GM23338 (cell line): ENCODE measurements at regions not wholly inside any gene's neighbourhood (a gene's known extent, or its start where the extent isn't known, plus 50 kb on each side); places are given as distances from the start of the nearest gene placed in this dataset.

Experiments
- ATAC-seq: fragments of 200-7000 bp; cut with Tn5 transposase; 3 replicates; pipeline ENCODE4 v1.9.1; 2020
- DNase-seq: peaks from one replicate; pipeline ENCODE4 v3.0.0-alpha.2; 2015; ENCODE audit warnings: low spot score
- H2AFZ ChIP-seq: fragments of 200-600 bp; sonication (generic); 2 replicates; pipeline ENCODE4 v1.8.0; 2016; ENCODE audit warnings: antibody characterized with exemption, mild to moderate bottlenecking, moderate library complexity
- H3F3A ChIP-seq: fragments of 200-600 bp; sonication (generic); replicated peaks from 2 replicates; pipeline ENCODE4 v1.8.0; 2017; ENCODE audit warnings: antibody characterized with exemption, mixed run types, low read depth
- H3K27ac ChIP-seq: fragments of 200-600 bp; sonication (generic); 2 replicates; pipeline ENCODE4 v1.6.1; 2016; ENCODE audit warnings: low read depth
- H3K27me3 ChIP-seq: fragments of 200-600 bp; sonication (generic); 2 replicates; pipeline ENCODE4 v1.8.0; 2016; ENCODE audit warnings: mild to moderate bottlenecking, mixed run types, moderate library complexity; ENCODE audit not compliant: insufficient read depth
- H3K36me3 ChIP-seq: fragments of 200-600 bp; sonication (generic); 2 replicates; pipeline ENCODE4 v1.8.0; 2016; ENCODE audit warnings: mild to moderate bottlenecking; ENCODE audit not compliant: insufficient read depth
- H3K4me1 ChIP-seq: fragments of 200-600 bp; sonication (generic); 2 replicates; pipeline ENCODE4 v1.8.0; 2016; ENCODE audit warnings: mild to moderate bottlenecking, moderate library complexity; ENCODE audit not compliant: insufficient read depth
- H3K4me2 ChIP-seq: fragments of 200-600 bp; sonication (generic); 2 replicates; pipeline ENCODE4 v1.7.1; 2017; ENCODE audit warnings: mixed run types
- H3K4me3 ChIP-seq: fragments of 200-600 bp; sonication (generic); 2 replicates; pipeline ENCODE4 v1.6.1; 2016; ENCODE audit warnings: mixed run types
- H3K79me2 ChIP-seq: fragments of 200-600 bp; sonication (generic); replicated peaks from 2 replicates; pipeline ENCODE4 v1.8.0; 2017; ENCODE audit warnings: mild to moderate bottlenecking; ENCODE audit not compliant: insufficient read depth
- H3K9me2 ChIP-seq: fragments of 200-600 bp; sonication (generic); 2 replicates; pipeline ENCODE4 v1.8.0; 2017; ENCODE audit not compliant: insufficient read depth
- H4K20me1 ChIP-seq: fragments of 200-600 bp; sonication (generic); replicated peaks from 2 replicates; pipeline ENCODE4 v1.8.0; 2017; ENCODE audit warnings: mild to moderate bottlenecking; ENCODE audit not compliant: insufficient read depth
- H3K27ac Mint-ChIP-seq: 2 replicates; pipeline ENCODE4 v1.8.0; 2020; ENCODE audit warnings: inconsistent platforms, mild to moderate bottlenecking, moderate library complexity, mixed read lengths
- H3K27me3 Mint-ChIP-seq: 3 replicates; pipeline ENCODE4 v1.8.0; 2022; ENCODE audit warnings: low read depth, mild to moderate bottlenecking, moderate library complexity, mixed read lengths, inconsistent platforms; ENCODE audit not compliant: insufficient read depth, poor library complexity
- H3K36me3 Mint-ChIP-seq: 3 replicates; pipeline ENCODE4 v1.8.0; 2021; ENCODE audit warnings: low read depth, mild to moderate bottlenecking, inconsistent platforms, moderate library complexity, mixed read lengths
- H3K4me1 Mint-ChIP-seq: 3 replicates; pipeline ENCODE4 v1.8.0; 2020; ENCODE audit warnings: mild to moderate bottlenecking, inconsistent platforms, mixed read lengths
- H3K4me3 Mint-ChIP-seq: 3 replicates; pipeline ENCODE4 v1.8.0; 2021; ENCODE audit warnings: moderate library complexity, mild to moderate bottlenecking, inconsistent platforms, mixed read lengths
- H3K9me3 Mint-ChIP-seq: 3 replicates; pipeline ENCODE4 v1.8.0; 2020; ENCODE audit warnings: moderate library complexity, mild to moderate bottlenecking, inconsistent platforms, mixed read lengths
- CREB1 ChIP-seq: fragments of 250-450 bp; sonication (Bioruptor Pico); IDR thresholded peaks from 2 replicates; pipeline ENCODE4 v1.5.0; 2020; ENCODE audit warnings: low read depth, mild to moderate bottlenecking, moderate library complexity
- ETS1 ChIP-seq: IDR thresholded peaks from 2 replicates; pipeline ENCODE4 v1.6.1; 2016; ENCODE audit warnings: antibody characterized with exemption
- EZH2 ChIP-seq: fragments of 200-600 bp; sonication (generic); IDR thresholded peaks from one replicate; pipeline ENCODE4 v1.8.0; 2017; ENCODE audit warnings: antibody characterized with exemption, mild to moderate bottlenecking, low read depth; ENCODE audit not compliant: unreplicated experiment
- EZH2phosphoT487 ChIP-seq: fragments of 200-600 bp; sonication (generic); IDR thresholded peaks from one replicate; pipeline ENCODE4 v1.8.1; 2018; ENCODE audit warnings: antibody characterized with exemption; ENCODE audit not compliant: unreplicated experiment
- NANOG ChIP-seq: IDR thresholded peaks from 2 replicates; pipeline ENCODE4 v1.6.1; 2016; ENCODE audit warnings: antibody characterized with exemption, borderline replicate concordance
- REST ChIP-seq: IDR thresholded peaks from one replicate; pipeline ENCODE4 v1.6.1; 2018; ENCODE audit warnings: antibody characterized with exemption; ENCODE audit not compliant: unreplicated experiment
- STAT1 ChIP-seq: IDR thresholded peaks from one replicate; pipeline ENCODE4 v1.6.1; 2016; ENCODE audit warnings: antibody characterized with exemption; ENCODE audit not compliant: unreplicated experiment
- ZNF331 ChIP-seq: fragments of 250-450 bp; sonication (Bioruptor Pico); IDR thresholded peaks from 2 replicates; pipeline ENCODE4 v1.5.0; 2020; ENCODE audit warnings: low read depth, mild to moderate bottlenecking, moderate library complexity
- ZNF462 ChIP-seq: fragments of 250-450 bp; sonication (Bioruptor Pico); IDR thresholded peaks from 2 replicates; pipeline ENCODE4 v1.5.0; 2020; ENCODE audit warnings: mild to moderate bottlenecking, moderate library complexity

- Histone ChIP-seq H4K20me1 (no peaks in the 10 kb centered on the region), H3K4me1 (0 out of 2 replicates have a peak, but pooled peaks cover 6% of the 10 kb centered on the region), H3F3A (no peaks in the 10 kb centered on the region), H3K4me2 (no peak overlapping the region), H3K27me3 (no peaks in the 10 kb centered on the region), H3K79me2 (no peaks in the 10 kb centered on the region), H2AFZ (no peak overlapping the region), H3K4me3 (no peak overlapping the region), H3K27ac (no peak overlapping the region), H3K36me3 (no peaks in the 10 kb centered on the region), H3K9me2 (no peaks in the 10 kb centered on the region)
- no peaks in the 10 kb centered on the region; the same call in 2 of the 3 replicates for H3K36me3 Mint-ChIP-seq
- peaks cover 7% of the 10 kb centered on the region for H3K4me1 Mint-ChIP-seq
- no peak overlapping the region for H3K4me3 Mint-ChIP-seq
- no peak overlapping the region for H3K27ac Mint-ChIP-seq
- H3K27me3 Mint-ChIP-seq = no peaks in the 10 kb centered on the region
- TF ChIP-seq ZNF331 (CRISPR knock-in tag) (no peak), STAT1 (no peak)
- H3K9me3 Mint-ChIP-seq = no peaks in the 10 kb centered on the region; the same call in 2 of the 3 replicates
- no peak for DNase-seq
- no peak for ATAC-seq
Measured at GRCh38 chr2:225207043-225207442, 164.8 kb upstream of the DOCK10 start.

- Histone ChIP-seq H3K79me2 (no peaks in the 10 kb centered on the region), H3F3A (no peaks in the 10 kb centered on the region), H4K20me1 (no peaks in the 10 kb centered on the region), H2AFZ (no peak overlapping the region), H3K27me3 (no peaks in the 10 kb centered on the region), H3K36me3 (no peaks in the 10 kb centered on the region), H3K4me1 (no peaks in the 10 kb centered on the region), H3K4me2 (no peak overlapping the region), H3K27ac (no peak overlapping the region), H3K9me2 (no peaks in the 10 kb centered on the region), H3K4me3 (no peak overlapping the region)
- no peaks in the 10 kb centered on the region for H3K9me3 Mint-ChIP-seq
- no peak for DNase-seq
- H3K4me3 Mint-ChIP-seq = no peak overlapping the region
- H3K36me3 Mint-ChIP-seq = no peaks in the 10 kb centered on the region
- no peaks in the 10 kb centered on the region for H3K4me1 Mint-ChIP-seq
- no peak for ATAC-seq
- no peaks in the 10 kb centered on the region for H3K27me3 Mint-ChIP-seq
- no peak overlapping the region; the same call in 1 of the 2 replicates for H3K27ac Mint-ChIP-seq
- TF ChIP-seq NANOG (no peak), ZNF462 (no peak), ZNF331 (CRISPR knock-in tag) (no peak), EZH2phosphoT487 (no peak), STAT1 (no peak), REST (no peak), CREB1 (no peak), ETS1 (no peak), EZH2 (no peak)
Measured at GRCh38 chr2:225196579-225196978, 154.3 kb upstream of the DOCK10 start.
